ENCODE measurements at regions not wholly inside any gene's neighbourhood (a gene's known extent, or its start where the extent isn't known, plus 50 kb on each side); places are given as distances from the start of the nearest gene placed in this dataset.

- no peak overlapping the region for H3K14ac ChIP-seq (ENCODE audit: insufficient read depth, low read length)
- no peak overlapping the region for H2BK20ac ChIP-seq (ENCODE audit: low read depth, low read length, poor library complexity, severe bottlenecking)
- H3K79me1 ChIP-seq (ENCODE audit: insufficient read depth, low read depth, low read length, poor library complexity, severe bottlenecking), result no peaks in the 10 kb centered on the region
- no peak overlapping the region for H3T11ph ChIP-seq (ENCODE audit: low read length)
- H3K4me2 ChIP-seq (ENCODE audit: insufficient read depth, insufficient read length, low read length), result no peak overlapping the region
- no peak overlapping the region for H3K9ac ChIP-seq (ENCODE audit: extremely low read depth, insufficient read length, low read length)
- no peak overlapping the region for H3K4ac ChIP-seq (ENCODE audit: low read depth, low read length)
- H3K18ac ChIP-seq (ENCODE audit: insufficient read length, low read depth, low read length), result no peak overlapping the region
- H2BK120ac ChIP-seq (ENCODE audit: low read depth, low read length, poor library complexity, severe bottlenecking), result no peak overlapping the region
- H3K23ac ChIP-seq (ENCODE audit: insufficient read length, low read depth, low read length), result no peak overlapping the region
- H4K5ac ChIP-seq (ENCODE audit: insufficient read length, low read depth, low read length), result no peak overlapping the region
- no peak for DNase-seq
- peaks cover 0 to 5% (median 2%) of the 10 kb centered on the region in 3 experiments; a peak in 3 of 7 replicates for H3K36me3 Mint-ChIP-seq (ENCODE audit: insufficient read depth in 1 of 3, low read depth in 3 of 3)
- no peaks in the 10 kb centered on the region for H4K20me1 ChIP-seq (ENCODE audit: control insufficient read depth, insufficient read depth, insufficient read length)
- no peaks in the 10 kb centered on the region for H3K9me3 ChIP-seq (ENCODE audit: control insufficient read depth, low read depth, low read length)
- peaks cover 8 to 9% of the 10 kb centered on the region in 2 experiments; a peak in 3 of 4 replicates for H3K4me1 Mint-ChIP-seq
- H2AFZ ChIP-seq (ENCODE audit: low read length), result no peak overlapping the region
- H4K91ac ChIP-seq (ENCODE audit: insufficient read length, low read depth, low read length), result no peak overlapping the region
- no peak overlapping the region for H3K56ac ChIP-seq (ENCODE audit: insufficient read length, low read depth, low read length)
- H3K27me3 ChIP-seq (ENCODE audit: insufficient read depth, low read length), result no peaks in the 10 kb centered on the region
- no peaks in the 10 kb centered on the region for H3K79me2 ChIP-seq (ENCODE audit: insufficient read depth, low read length)
- H3K27me3 Mint-ChIP-seq (ENCODE audit: low read depth), result no peaks in the 10 kb centered on the region
- peak overlapping the region in 1 of 3 experiments; percentile 81; a peak in 1 of 7 replicates for H3K27ac Mint-ChIP-seq
- no peak overlapping the region for H2BK5ac ChIP-seq (ENCODE audit: insufficient read length, low read length)
- no peak overlapping the region for H2AK5ac ChIP-seq (ENCODE audit: insufficient read length, low read length)
- no peak overlapping the region for H2BK15ac ChIP-seq (ENCODE audit: low read depth, low read length)
- H3K27ac ChIP-seq (ENCODE audit: insufficient read length, low read depth, low read length), result no peak overlapping the region
- H3K23me2 ChIP-seq (ENCODE audit: insufficient read length, low read depth, low read length, poor library complexity, severe bottlenecking), result no peaks in the 10 kb centered on the region
- H3K4me3 Mint-ChIP-seq, result no peak overlapping the region
- TF ChIP-seq, protein P1, sequence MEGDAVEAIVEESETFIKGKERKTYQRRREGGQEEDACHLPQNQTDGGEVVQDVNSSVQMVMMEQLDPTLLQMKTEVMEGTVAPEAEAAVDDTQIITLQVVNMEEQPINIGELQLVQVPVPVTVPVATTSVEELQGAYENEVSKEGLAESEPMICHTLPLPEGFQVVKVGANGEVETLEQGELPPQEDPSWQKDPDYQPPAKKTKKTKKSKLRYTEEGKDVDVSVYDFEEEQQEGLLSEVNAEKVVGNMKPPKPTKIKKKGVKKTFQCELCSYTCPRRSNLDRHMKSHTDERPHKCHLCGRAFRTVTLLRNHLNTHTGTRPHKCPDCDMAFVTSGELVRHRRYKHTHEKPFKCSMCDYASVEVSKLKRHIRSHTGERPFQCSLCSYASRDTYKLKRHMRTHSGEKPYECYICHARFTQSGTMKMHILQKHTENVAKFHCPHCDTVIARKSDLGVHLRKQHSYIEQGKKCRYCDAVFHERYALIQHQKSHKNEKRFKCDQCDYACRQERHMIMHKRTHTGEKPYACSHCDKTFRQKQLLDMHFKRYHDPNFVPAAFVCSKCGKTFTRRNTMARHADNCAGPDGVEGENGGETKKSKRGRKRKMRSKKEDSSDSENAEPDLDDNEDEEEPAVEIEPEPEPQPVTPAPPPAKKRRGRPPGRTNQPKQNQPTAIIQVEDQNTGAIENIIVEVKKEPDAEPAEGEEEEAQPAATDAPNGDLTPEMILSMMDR (conservative IDR thresholded peaks at IDR 0.05), result no peak
- no peak overlapping the region for H4K8ac ChIP-seq (replicated peaks; ENCODE audit: insufficient read length, low read depth, low read length)
- no peak overlapping the region for H2BK12ac ChIP-seq (ENCODE audit: insufficient read length, low read depth, low read length)
- no CpG with 5 or more reads among the region's 1 CpG for WGBS (ENCODE audit: extremely low coverage, insufficient read length, low lambda C conversion rate)
- H3K9me3 Mint-ChIP-seq, result peaks cover 0 to 4% of the 10 kb centered on the region in 2 experiments; a peak in 3 of 5 replicates
- no peaks in the 10 kb centered on the region; the same call in 1 of the 2 replicates for H3K4me1 ChIP-seq (ENCODE audit: insufficient read depth, low read length)
Measured at GRCh38 chr12:116640281-116640680, 81.1 kb downstream of the MAP1LC3B2 start.

Data from H9 (cell line).